H1 (cell line): ENCODE measurements at regions not wholly inside any gene's neighbourhood (a gene's known extent, or its start where the extent isn't known, plus 50 kb on each side); places are given as distances from the start of the nearest gene placed in this dataset.

Source experiments
- CTCF ChIA-PET: fragments of 300-600 bp; sonication (Branson Sonifier 250); formaldehyde crosslinking; loops from one replicate; lab custom pipeline; 2021; ENCODE audit not compliant: partially characterized antibody; lab: Charles Lee
- POLR2A ChIA-PET: fragments of 300-600 bp; sonication (Branson Sonifier 250); formaldehyde crosslinking; loops from one replicate; lab custom pipeline; 2021; ENCODE audit warnings: inconsistent platforms; ENCODE audit not compliant: partially characterized antibody; lab: Charles Lee
- DNase-seq, 2 experiments: peaks; one replicate each; pipeline versions ENCODE4 v3.0.0 to v3.0.0-alpha.2; 2010 to 2022; ENCODE audit warnings: low spot score in 2 of 2, low read depth in 1 of 2, mixed read lengths in 1 of 2
- FAIRE-seq: peaks from 2 replicates; lab custom pipeline; 2011; peaks lifted over from hg19 to GRCh38; lab: Jason Lieb, UNC
- H2AFZ ChIP-seq: 2 replicates; pipeline ENCODE4 v1.8.1; 2012; ENCODE audit warnings: low read length, inconsistent platforms
- H2AK5ac ChIP-seq: 2 replicates; pipeline ENCODE4 v1.6.1; 2013; ENCODE audit warnings: low read depth, low read length
- H2BK120ac ChIP-seq: replicated peaks from 2 replicates; pipeline ENCODE3; 2013; ENCODE audit warnings: low read depth, low read length, inconsistent platforms
- H2BK12ac ChIP-seq: 2 replicates; pipeline ENCODE4 v1.6.1; 2013; ENCODE audit warnings: low read depth, low read length
- H2BK15ac ChIP-seq: 2 replicates; pipeline ENCODE4 v1.6.1; 2013; ENCODE audit warnings: low read length
- H2BK20ac ChIP-seq: 2 replicates; pipeline ENCODE4 v1.6.1; 2013; ENCODE audit warnings: low read length
- H2BK5ac ChIP-seq: 2 replicates; pipeline ENCODE4 v1.6.1; 2013; ENCODE audit warnings: low read depth, low read length
- H3K14ac ChIP-seq: 2 replicates; pipeline ENCODE4 v1.6.1; 2013; ENCODE audit warnings: inconsistent platforms; ENCODE audit not compliant: insufficient read length
- H3K18ac ChIP-seq: 2 replicates; pipeline ENCODE4 v1.6.1; 2013; ENCODE audit warnings: low read length; ENCODE audit errors: extremely low read depth
- H3K23ac ChIP-seq: 2 replicates; pipeline ENCODE4 v1.6.1; 2013; ENCODE audit warnings: inconsistent platforms; ENCODE audit not compliant: insufficient read length
- H3K23me2 ChIP-seq: 2 replicates; pipeline ENCODE4 v1.6.1; 2013; ENCODE audit warnings: low read depth, low read length
- H3K27ac ChIP-seq: 2 replicates; pipeline ENCODE4 v1.6.1; 2011; ENCODE audit warnings: low read depth, low read length, inconsistent platforms
- H3K27me3 ChIP-seq, 4 experiments: replicated peaks in 1 of 4; 1 replicate in 1 of 4; 2 replicates in 3 of 4; pipeline versions ENCODE4 v1.6.1 to v1.8.1; 2011 to 2013; ENCODE audit warnings: low read length in 3 of 4, mild to moderate bottlenecking in 3 of 4, inconsistent platforms in 2 of 4, mixed read lengths in 2 of 4, moderate library complexity in 1 of 4; ENCODE audit not compliant: control insufficient read depth in 3 of 4, insufficient read depth in 3 of 4; ENCODE audit errors: extremely low read depth in 1 of 4
- H3K36me3 ChIP-seq, 4 experiments: 2 replicates each; pipeline versions ENCODE4 v1.6.1 to v1.8.1; 2011 to 2013; ENCODE audit warnings: mild to moderate bottlenecking in 4 of 4, low read length in 3 of 4, moderate library complexity in 2 of 4, control low read depth in 1 of 4, inconsistent platforms in 1 of 4; ENCODE audit not compliant: insufficient read depth in 4 of 4, control insufficient read depth in 2 of 4
- H3K4ac ChIP-seq: replicated peaks from 2 replicates; pipeline ENCODE3; 2013; ENCODE audit warnings: low read length, low read depth, mixed read lengths, inconsistent platforms; ENCODE audit not compliant: insufficient read length
- H3K4me1 ChIP-seq, 4 experiments: replicated peaks in 1 of 4; 1 replicate in 1 of 4; 2 replicates in 3 of 4; pipeline versions ENCODE4 v1.6.1 to v1.8.1; 2011 to 2013; ENCODE audit warnings: low read length in 3 of 4, inconsistent platforms in 2 of 4, mixed read lengths in 1 of 4; ENCODE audit not compliant: insufficient read depth in 4 of 4, control insufficient read depth in 3 of 4
- H3K4me2 ChIP-seq, 2 experiments: 2 replicates each; pipeline versions ENCODE4 v1.6.1 to v1.8.1; 2011 to 2013; ENCODE audit warnings: low read depth in 2 of 2, low read length in 2 of 2, control low read depth in 1 of 2, inconsistent platforms in 1 of 2, mild to moderate bottlenecking in 1 of 2; ENCODE audit not compliant: insufficient read depth in 1 of 2
- H3K4me3 ChIP-seq, 4 experiments: fragments of 200-600, 300-600 bp in 1 of 4; sonication (generic), shearing (Covaris generic), sonication (Bioruptor Twin) in 1 of 4; 2 replicates each; pipeline versions ENCODE4 v1.5.1 to v1.8.1; 2011 to 2016; ENCODE audit warnings: low read length in 4 of 4, low read depth in 3 of 4, control low read depth in 2 of 4, inconsistent platforms in 2 of 4, mild to moderate bottlenecking in 2 of 4, mixed read lengths in 1 of 4, moderate library complexity in 1 of 4; ENCODE audit not compliant: insufficient read depth in 2 of 4; ENCODE audit errors: extremely low read depth in 1 of 4
- H3K56ac ChIP-seq: replicated peaks from 2 replicates; pipeline ENCODE3; 2013; ENCODE audit warnings: low read depth, mild to moderate bottlenecking, mixed read lengths, low read length, inconsistent platforms; ENCODE audit not compliant: insufficient read length
- H3K79me1 ChIP-seq: 2 replicates; pipeline ENCODE4 v1.6.1; 2013; ENCODE audit warnings: low read depth, low read length, control low read depth
- H3K79me2 ChIP-seq, 2 experiments: 2 replicates each; pipeline versions ENCODE4 v1.6.1 to v1.8.1; 2012 to 2013; ENCODE audit warnings: low read length in 2 of 2, mild to moderate bottlenecking in 2 of 2, inconsistent platforms in 1 of 2; ENCODE audit not compliant: insufficient read depth in 2 of 2, control insufficient read depth in 1 of 2
- H3K9ac ChIP-seq, 4 experiments: replicated peaks in 1 of 4; 1 replicate in 1 of 4; 2 replicates in 3 of 4; pipeline versions ENCODE4 v1.6.1 to v1.8.1; 2011 to 2013; ENCODE audit warnings: low read depth in 3 of 4, low read length in 3 of 4, control low read depth in 2 of 4, mild to moderate bottlenecking in 2 of 4, moderate library complexity in 2 of 4, inconsistent platforms in 1 of 4; ENCODE audit errors: extremely low read depth in 1 of 4
- H3K9me3 ChIP-seq, 2 experiments: 2 replicates each; pipeline versions ENCODE4 v1.6.1 to v1.8.1; 2012 to 2013; ENCODE audit warnings: mild to moderate bottlenecking in 2 of 2, moderate library complexity in 2 of 2, control low read depth in 1 of 2, inconsistent platforms in 1 of 2, low read depth in 1 of 2, low read length in 1 of 2, mixed read lengths in 1 of 2; ENCODE audit not compliant: insufficient read depth in 2 of 2
- H4K20me1 ChIP-seq, 2 experiments: replicated peaks in 1 of 2; 2 replicates each; pipeline versions ENCODE3 to v1.8.1; 2011 to 2013; ENCODE audit warnings: inconsistent platforms in 2 of 2, low read length in 2 of 2, mild to moderate bottlenecking in 1 of 2; ENCODE audit not compliant: insufficient read depth in 2 of 2, control insufficient read depth in 1 of 2
- H4K5ac ChIP-seq: 2 replicates; pipeline ENCODE4 v1.6.1; 2013; ENCODE audit warnings: low read length, low read depth, mixed read lengths, inconsistent platforms; ENCODE audit not compliant: insufficient read length
- H4K8ac ChIP-seq: 2 replicates; pipeline ENCODE4 v1.8.0; 2013; ENCODE audit warnings: mild to moderate bottlenecking, moderate library complexity, low read length, inconsistent platforms; ENCODE audit not compliant: insufficient read depth; ENCODE audit errors: extremely low read depth
- H4K91ac ChIP-seq: replicated peaks from 2 replicates; pipeline ENCODE3; 2013; ENCODE audit warnings: low read length, mixed read lengths, inconsistent platforms; ENCODE audit not compliant: insufficient read length
- ASH2L ChIP-seq: fragments of 200-600, 300-600 bp; sonication (generic); IDR thresholded peaks from one replicate; pipeline ENCODE4 v1.7.1; 2017; ENCODE audit warnings: low read length
- EP300 ChIP-seq, 2 experiments: IDR thresholded peaks; 1 replicate in 1 of 2; 2 replicates in 1 of 2; pipeline ENCODE4 v1.6.1; 2011 to 2012; ENCODE audit warnings: low read depth in 2 of 2, low read length in 2 of 2, mild to moderate bottlenecking in 2 of 2, borderline replicate concordance in 1 of 2, inconsistent platforms in 1 of 2, moderate library complexity in 1 of 2
- JUND ChIP-seq: IDR thresholded peaks from 2 replicates; pipeline ENCODE4 v1.6.1; 2011; ENCODE audit warnings: mild to moderate bottlenecking, improper control_type of control experiment, low read length
- RBBP5 ChIP-seq: IDR thresholded peaks from 2 replicates; pipeline ENCODE4 v1.7.1; 2012; ENCODE audit warnings: low read depth, mild to moderate bottlenecking, inconsistent platforms, low read length, moderate library complexity, borderline replicate concordance
- RFX5 ChIP-seq: IDR thresholded peaks from 2 replicates; pipeline ENCODE4 v1.6.1; 2011; ENCODE audit warnings: low read depth, low read length, improper control_type of control experiment, borderline replicate concordance
- RNF2 ChIP-seq: fragments of 200-900, 300-1000 bp; sonication (generic); IDR thresholded peaks from 2 replicates; pipeline ENCODE4 v1.7.1; 2016; ENCODE audit warnings: borderline replicate concordance, low read depth, mild to moderate bottlenecking, antibody characterized with exemption, low read length; ENCODE audit not compliant: poor library complexity, severe bottlenecking; ENCODE audit errors: missing control alignments
- SP1 ChIP-seq: IDR thresholded peaks from 2 replicates; pipeline ENCODE4 v1.6.1; 2011; ENCODE audit warnings: low read depth, low read length
- SP4 ChIP-seq: IDR thresholded peaks from 2 replicates; pipeline ENCODE4 v1.6.1; 2012; ENCODE audit warnings: low read length, inconsistent platforms
- ZNF274 ChIP-seq: IDR thresholded peaks from 2 replicates; pipeline ENCODE4 v1.7.0; 2012; ENCODE audit warnings: low read length, borderline replicate concordance; ENCODE audit errors: extremely low read depth
- WGBS, 2 experiments: shearing (Covaris generic) in 1 of 2; methylation state at CpG; one replicate each; pipeline versions ENCODE4 v1.1.6 to v1.1.7; 2013 to 2015; ENCODE audit warnings: low lambda C conversion rate in 2 of 2, mixed read lengths in 2 of 2, inconsistent platforms in 1 of 2, low coverage in 1 of 2, missing lambda C conversion rate in 1 of 2; ENCODE audit not compliant: insufficient replicate concordance in 2 of 2, insufficient coverage in 1 of 2, insufficient read length in 1 of 2; ENCODE audit errors: extremely low coverage in 1 of 2, missing lambda C conversion rate in 1 of 2; 5-methylcytosine and 5-hydroxymethylcytosine counted together
- TF ChIP-seq, protein P1 (sequence below): IDR thresholded peaks from 2 replicates; pipeline ENCODE4 v1.6.1; 2012; ENCODE audit warnings: inconsistent platforms

DNA sequence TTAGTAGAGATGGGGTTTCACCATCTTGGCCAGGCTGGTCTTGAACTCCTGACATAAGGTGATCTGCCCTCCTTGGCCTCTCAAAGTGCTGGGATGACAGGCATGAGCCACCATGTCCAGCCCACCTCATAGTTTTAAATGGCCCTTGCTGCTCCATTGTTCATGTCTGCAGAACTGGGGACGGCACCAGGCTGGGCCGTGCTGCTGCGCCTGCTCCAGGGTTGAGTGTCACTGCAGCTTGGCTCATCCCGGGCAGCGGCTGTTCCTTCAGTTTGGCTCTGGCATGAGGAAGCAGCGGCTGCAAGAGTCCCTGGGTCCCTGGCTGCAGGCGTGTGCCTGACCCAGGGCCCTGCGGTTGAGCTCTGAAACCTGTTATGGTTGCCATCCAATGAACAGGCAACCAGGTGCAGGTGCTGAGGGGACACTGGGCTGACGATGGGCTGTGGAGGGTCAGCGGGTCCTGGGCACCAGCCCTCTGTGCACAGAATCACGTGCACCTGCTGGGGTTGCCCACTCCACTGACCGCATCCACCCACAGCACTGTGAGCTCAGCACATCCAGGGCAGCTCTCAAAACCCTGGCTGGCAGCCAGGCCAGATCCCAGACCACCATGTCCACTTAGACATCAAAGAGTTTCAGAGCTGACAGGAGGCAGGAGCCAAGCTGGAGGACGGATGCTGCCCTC is 70.2 kb upstream of the PPP2R2D start:
- no peak overlapping the region for H3K9ac ChIP-seq
- WGBS, 2 experiments, result 86% methylated on average over 13 of the region's 13 CpGs; no CpG with 5 or more reads in 1 of the 2 experiments

More for the DNA sequence above, 70.2 kb upstream of the PPP2R2D start:
- H4K20me1 ChIP-seq, result no peaks in the 10 kb centered on the region
- no peak overlapping the region for H3K14ac ChIP-seq
- no peak overlapping the region for H2AFZ ChIP-seq
- no peak overlapping the region for H3K23ac ChIP-seq
- no peak overlapping the region for H3K4me3 ChIP-seq
- DNase-seq, result no peak
- ChIA-PET POLR2A (interaction anchor here (1.3 kb wide), 1 partner anchor 130 kb away, joined by 3 read pairs; no protein-coding TSS in a partner anchor), CTCF (interaction anchor here (0.8 to 1.3 kb wide), 4 partner anchors 8 to 335 kb away, joined by 3 to 4 read pairs (median 3); no protein-coding TSS in a partner anchor)
- no peak overlapping the region for H3K56ac ChIP-seq
- no peak overlapping the region for H2BK120ac ChIP-seq
- no peaks in the 10 kb centered on the region for H3K23me2 ChIP-seq
- H4K5ac ChIP-seq, result no peak overlapping the region
- no peak overlapping the region for H3K18ac ChIP-seq
- H3K27me3 ChIP-seq, result no peaks in the 10 kb centered on the region; a peak in 1 of 7 replicates
- no peak overlapping the region for H2BK20ac ChIP-seq
- H2BK15ac ChIP-seq, result no peak overlapping the region
- no peak for FAIRE-seq
- H3K9me3 ChIP-seq, result no peaks in the 10 kb centered on the region
- H3K27ac ChIP-seq, result no peak overlapping the region
- no peak overlapping the region for H2AK5ac ChIP-seq
- no peak overlapping the region for H2BK12ac ChIP-seq
- H3K36me3 ChIP-seq, result no peaks in the 10 kb centered on the region
- H3K79me2 ChIP-seq, result no peaks in the 10 kb centered on the region
- no peak overlapping the region for H2BK5ac ChIP-seq
- no peaks in the 10 kb centered on the region for H3K79me1 ChIP-seq
- no peak overlapping the region; the same call in 1 of the 2 replicates for H4K8ac ChIP-seq
- no peak overlapping the region for H4K91ac ChIP-seq
- no peak overlapping the region for H3K4me2 ChIP-seq
- no peaks in the 10 kb centered on the region; a peak in 1 of 7 replicates for H3K4me1 ChIP-seq
- no peak overlapping the region for H3K4ac ChIP-seq
- no peak for TF ChIP-seq JUND
- no peak for TF ChIP-seq RBBP5
- TF ChIP-seq, protein P1, sequence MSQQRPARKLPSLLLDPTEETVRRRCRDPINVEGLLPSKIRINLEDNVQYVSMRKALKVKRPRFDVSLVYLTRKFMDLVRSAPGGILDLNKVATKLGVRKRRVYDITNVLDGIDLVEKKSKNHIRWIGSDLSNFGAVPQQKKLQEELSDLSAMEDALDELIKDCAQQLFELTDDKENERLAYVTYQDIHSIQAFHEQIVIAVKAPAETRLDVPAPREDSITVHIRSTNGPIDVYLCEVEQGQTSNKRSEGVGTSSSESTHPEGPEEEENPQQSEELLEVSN, result no peak
- no peak for TF ChIP-seq ZNF274
- no peak for TF ChIP-seq RNF2
- TF ChIP-seq SP1, result no peak
- TF ChIP-seq EP300 (IDR thresholded peaks at IDR 0.05; ENCODE audit: borderline replicate concordance in 1 of 2, low read depth in 2 of 2, low read length in 2 of 2), result no peak
- no peak for TF ChIP-seq ASH2L
- TF ChIP-seq SP4, result no peak
- no peak for TF ChIP-seq RFX5
